Keratinocyte (primary cell): ENCODE measurements at regions not wholly inside any gene's neighbourhood (a gene's known extent, or its start where the extent isn't known, plus 50 kb on each side); places are given as distances from the start of the nearest gene placed in this dataset.
"Not testable (repeated sequence)": the region's sequence is repeated elsewhere in the genome, so short reads cannot be mapped to it uniquely, and the experiment has no call there.

Source experiments
- CTCF ChIP-seq, 3 experiments: IDR thresholded peaks in 1 of 3; conservative IDR thresholded peaks in 1 of 3; optimal IDR thresholded peaks in 1 of 3; 2 replicates in 2 of 3; 3 replicates in 1 of 3; pipeline versions ENCODE3 to v1.5.1; 2011; ENCODE audit warnings: low read length in 3 of 3, mild to moderate bottlenecking in 3 of 3, moderate library complexity in 2 of 3, control low read depth in 1 of 3, inconsistent platforms in 1 of 3; ENCODE audit not compliant: insufficient read depth in 2 of 3; ENCODE audit errors: extremely low read depth in 1 of 3
- EZH2 ChIP-seq: IDR thresholded peaks from one replicate; pipeline ENCODE4 v1.6.1; 2012; ENCODE audit warnings: inconsistent platforms, mild to moderate bottlenecking, low read length, moderate library complexity

- not testable (repeated sequence) for TF ChIP-seq CTCF (optimal IDR thresholded peaks at IDR 0.05 in 1 of 3, IDR thresholded peaks at IDR 0.05 in 1 of 3, conservative IDR thresholded peaks at IDR 0.05 in 1 of 3; ENCODE audit: extremely low read depth in 1 of 3, insufficient read depth in 2 of 3, low read length in 3 of 3); EZH2
These were observed 1664.7 kb downstream of the BRINP3 start for GRCh38 chr1:188812836-188813573.
